GM21723 (cell line): ENCODE measurements at regions not wholly inside any gene's neighbourhood (a gene's known extent, or its start where the extent isn't known, plus 50 kb on each side); places are given as distances from the start of the nearest gene placed in this dataset.

Experiments used
- ATAC-seq: cut with Tn5 transposase; IDR thresholded peaks from one replicate; pipeline ENCODE4 v1.9.1; 2021; ENCODE audit warnings: mild to moderate bottlenecking, moderate library complexity; ENCODE audit not compliant: unreplicated experiment

GRCh38 chr16:27737513-27737912 lies 187.6 kb downstream of the KATNIP start:
- ATAC-seq, result no peak
